Upper lobe of right lung (tissue), 1 donor: ENCODE measurements at regions not wholly inside any gene's neighbourhood (a gene's known extent, or its start where the extent isn't known, plus 50 kb on each side); places are given as distances from the start of the nearest gene placed in this dataset.

ENCODE experiments used
- ATAC-seq: fragments of 200-7000 bp; cut with Tn5 transposase; one replicate; pipeline ENCODE4 v1.9.1; 2020; ENCODE audit warnings: mild to moderate bottlenecking, moderate library complexity
- DNase-seq: peaks from one replicate; pipeline ENCODE4 v3.0.0-alpha.2; 2020
- H3K27ac ChIP-seq: fragments of 200-600 bp; one replicate; pipeline ENCODE4 v1.8.0; 2022
- H3K27me3 ChIP-seq: fragments of 200-600 bp; one replicate; pipeline ENCODE4 v1.8.0; 2022; ENCODE audit warnings: mild to moderate bottlenecking
- H3K36me3 ChIP-seq: fragments of 200-600 bp; one replicate; pipeline ENCODE4 v1.8.0; 2022
- H3K4me1 ChIP-seq: fragments of 200-600 bp; one replicate; pipeline ENCODE4 v1.8.0; 2022
- H3K4me3 ChIP-seq: fragments of 200-600 bp; one replicate; pipeline ENCODE4 v1.8.0; 2022; ENCODE audit warnings: mild to moderate bottlenecking
- H3K9me3 ChIP-seq: fragments of 200-600 bp; one replicate; pipeline ENCODE4 v1.8.0; 2022
- intact Hi-C: fragments of 100-400 bp; cut with DNase I; formaldehyde crosslinking; loops from one replicate; pipeline ENCODE4 v1.11.0; 2022
- TF ChIP-seq, protein P1 (sequence below): fragments of 200-600 bp; IDR thresholded peaks from one replicate; pipeline ENCODE4 v1.8.0; 2022; ENCODE audit warnings: antibody characterized with exemption
- donor health status: DM: no; HTN: yes; CAD: no; lungs with severe emphysema.

GRCh38 chr6:97438011-97438671, 155.1 kb upstream of the MMS22L start:
- H3K4me1 ChIP-seq = no peaks in the 10 kb centered on the region
- no peaks in the 10 kb centered on the region for H3K36me3 ChIP-seq

DNA sequence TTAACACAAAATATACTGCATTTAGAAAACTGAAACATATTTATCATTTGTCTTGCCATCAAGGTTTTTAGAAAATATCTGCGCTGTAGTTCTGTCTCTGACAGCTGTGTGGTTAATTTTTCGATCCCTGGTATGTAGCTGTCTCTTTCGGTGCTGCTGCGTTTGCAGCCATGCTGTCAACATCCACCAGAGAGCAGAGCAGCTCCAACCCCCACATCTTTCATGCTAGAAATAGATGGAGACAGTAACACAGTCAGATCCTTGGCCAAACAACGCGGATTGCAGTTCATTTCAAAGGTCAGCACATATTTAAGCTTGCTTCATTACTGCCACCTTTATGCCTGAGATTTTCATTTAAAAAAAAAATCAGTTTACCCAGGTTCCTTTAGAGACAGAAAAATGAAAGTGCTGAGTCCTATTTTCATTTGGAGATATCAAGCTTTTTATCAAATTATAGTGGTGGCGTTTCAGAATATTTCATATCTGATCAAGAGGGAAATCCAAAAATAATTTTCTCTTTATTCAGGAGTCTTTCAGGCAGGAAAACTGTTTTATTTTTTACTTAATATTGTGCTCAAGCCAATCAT, 157.7 kb upstream of the MMS22L start:
- H3K4me3 ChIP-seq = no peak overlapping the region
- ATAC-seq (no peak), DNase-seq (no peak)
- intact Hi-C loops = no loop called here
- H3K27me3 ChIP-seq = no peaks in the 10 kb centered on the region
- no peaks in the 10 kb centered on the region for H3K36me3 ChIP-seq
- TF ChIP-seq, protein P1, sequence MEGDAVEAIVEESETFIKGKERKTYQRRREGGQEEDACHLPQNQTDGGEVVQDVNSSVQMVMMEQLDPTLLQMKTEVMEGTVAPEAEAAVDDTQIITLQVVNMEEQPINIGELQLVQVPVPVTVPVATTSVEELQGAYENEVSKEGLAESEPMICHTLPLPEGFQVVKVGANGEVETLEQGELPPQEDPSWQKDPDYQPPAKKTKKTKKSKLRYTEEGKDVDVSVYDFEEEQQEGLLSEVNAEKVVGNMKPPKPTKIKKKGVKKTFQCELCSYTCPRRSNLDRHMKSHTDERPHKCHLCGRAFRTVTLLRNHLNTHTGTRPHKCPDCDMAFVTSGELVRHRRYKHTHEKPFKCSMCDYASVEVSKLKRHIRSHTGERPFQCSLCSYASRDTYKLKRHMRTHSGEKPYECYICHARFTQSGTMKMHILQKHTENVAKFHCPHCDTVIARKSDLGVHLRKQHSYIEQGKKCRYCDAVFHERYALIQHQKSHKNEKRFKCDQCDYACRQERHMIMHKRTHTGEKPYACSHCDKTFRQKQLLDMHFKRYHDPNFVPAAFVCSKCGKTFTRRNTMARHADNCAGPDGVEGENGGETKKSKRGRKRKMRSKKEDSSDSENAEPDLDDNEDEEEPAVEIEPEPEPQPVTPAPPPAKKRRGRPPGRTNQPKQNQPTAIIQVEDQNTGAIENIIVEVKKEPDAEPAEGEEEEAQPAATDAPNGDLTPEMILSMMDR = no peak
- H3K9me3 ChIP-seq = no peaks in the 10 kb centered on the region
- H3K4me1 ChIP-seq = no peaks in the 10 kb centered on the region
- no peak overlapping the region for H3K27ac ChIP-seq

More at GRCh38 chr6:97438011-97438671, 155.1 kb upstream of the MMS22L start:
- Histone ChIP-seq H3K9me3 (no peaks in the 10 kb centered on the region), H3K4me3 (no peak overlapping the region), H3K27me3 (no peaks in the 10 kb centered on the region), H3K27ac (no peak overlapping the region)
- intact Hi-C loops = no loop called here
- DNase-seq = no peak
- ATAC-seq = no peak
- TF ChIP-seq, protein P1 = no peak

- Histone ChIP-seq H3K27ac (no peak overlapping the region), H3K4me1 (no peaks in the 10 kb centered on the region), H3K9me3 (no peaks in the 10 kb centered on the region), H3K4me3 (no peak overlapping the region), H3K36me3 (no peaks in the 10 kb centered on the region), H3K27me3 (no peaks in the 10 kb centered on the region)
- DNase-seq (no peak), ATAC-seq (no peak)
- TF ChIP-seq, protein P1 = no peak
- intact Hi-C loops = no loop called here
These were observed 160.5 kb upstream of the MMS22L start for GRCh38 chr6:97443408-97444080.

DNA sequence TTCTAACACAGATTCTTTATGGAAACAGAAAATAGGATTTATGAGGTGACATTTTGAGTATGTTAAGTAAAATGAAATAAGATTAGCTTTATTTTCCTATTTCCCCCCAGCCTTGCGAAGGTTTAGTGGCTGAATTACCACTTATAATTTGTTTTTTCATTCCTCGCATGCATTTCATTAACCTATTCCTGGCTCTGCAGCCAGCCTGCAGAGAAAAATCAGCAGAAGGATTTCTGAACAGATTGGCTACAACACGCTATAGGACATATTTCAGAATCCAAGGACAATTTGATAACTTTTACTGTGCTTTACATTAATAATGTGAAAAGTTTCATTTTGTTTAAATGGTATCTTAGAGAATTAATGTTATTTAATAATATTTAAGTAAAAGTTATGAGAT, 162.4 kb upstream of the MMS22L start:
- intact Hi-C loops = no loop called here
- TF ChIP-seq, protein P1 = no peak
- Histone ChIP-seq H3K36me3 (no peaks in the 10 kb centered on the region), H3K27ac (no peak overlapping the region), H3K27me3 (no peaks in the 10 kb centered on the region), H3K4me1 (no peaks in the 10 kb centered on the region), H3K9me3 (no peaks in the 10 kb centered on the region), H3K4me3 (no peak overlapping the region)
- ATAC-seq = no peak
- no peak for DNase-seq

- ATAC-seq (no peak), DNase-seq (no peak)
- no peaks in the 10 kb centered on the region for H3K27me3 ChIP-seq
- H3K27ac ChIP-seq = no peak overlapping the region
- no peak overlapping the region for H3K4me3 ChIP-seq
- H3K36me3 ChIP-seq = no peaks in the 10 kb centered on the region
- H3K4me1 ChIP-seq = no peaks in the 10 kb centered on the region
- TF ChIP-seq, protein P1 = no peak
- no peaks in the 10 kb centered on the region for H3K9me3 ChIP-seq
- intact Hi-C loops = no loop called here
These were observed 166.5 kb upstream of the MMS22L start for GRCh38 chr6:97449444-97449966.
